AG09309 (cell line): ENCODE measurements at regions not wholly inside any gene's neighbourhood (a gene's known extent, or its start where the extent isn't known, plus 50 kb on each side); places are given as distances from the start of the nearest gene placed in this dataset.
A peak's percentile ranks its signal among the peaks of the same experiment; 100 is the strongest.

Source experiments
- DNase-seq: peaks from one replicate; pipeline ENCODE4 v3.0.0-alpha.2; 2010; ENCODE audit warnings: low read depth
- H3K4me3 ChIP-seq: 2 replicates; pipeline ENCODE4 v1.5.1; 2011; ENCODE audit warnings: mild to moderate bottlenecking, low read depth, low read length, moderate library complexity; ENCODE audit not compliant: control insufficient read depth
- CTCF ChIP-seq: IDR thresholded peaks from 2 replicates; pipeline ENCODE4 v1.5.1; 2011; ENCODE audit warnings: mild to moderate bottlenecking, low read depth, low read length, inconsistent platforms; ENCODE audit not compliant: insufficient read depth, control insufficient read depth; ENCODE audit errors: missing control alignments

- TF ChIP-seq CTCF = no peak
- peak; percentile 52 for DNase-seq
- no peak overlapping the region for H3K4me3 ChIP-seq
Observed at GRCh38 chr12:58711974-58712373, 208.3 kb downstream of the LRIG3 start.

- DNase-seq = no peak
- H3K4me3 ChIP-seq = no peak overlapping the region
- no peak for TF ChIP-seq CTCF
Observed at GRCh38 chr12:58712976-58713375, 207.3 kb downstream of the LRIG3 start.

- no peak for DNase-seq
- H3K4me3 ChIP-seq = no peak overlapping the region
- TF ChIP-seq CTCF = no peak
Observed at GRCh38 chr12:58719161-58719560, 201.1 kb downstream of the LRIG3 start.

- DNase-seq = no peak
- TF ChIP-seq CTCF = no peak
Observed at GRCh38 chr12:58720421-58720820, 199.9 kb downstream of the LRIG3 start.

GRCh38 chr12:58725400-58726105 lies 194.8 kb downstream of the LRIG3 start:
- H3K4me3 ChIP-seq = no peak overlapping the region
- no peak for TF ChIP-seq CTCF
- no peak for DNase-seq

More at GRCh38 chr12:58720421-58720820, 199.9 kb downstream of the LRIG3 start:
- no peak overlapping the region for H3K4me3 ChIP-seq

- DNase-seq = no peak
- no peak for TF ChIP-seq CTCF
- H3K4me3 ChIP-seq = no peak overlapping the region
Observed at GRCh38 chr12:58727521-58727920, 192.8 kb downstream of the LRIG3 start.
